Activated gamma-delta T cell treated with anti-CD3 and anti-CD28 coated beads, Interleukin-2, amount 50 U/mL, for 16 hours (primary cell): ENCODE measurements at regions not wholly inside any gene's neighbourhood (a gene's known extent, or its start where the extent isn't known, plus 50 kb on each side); places are given as distances from the start of the nearest gene placed in this dataset.
"Not testable (repeated sequence)": the region's sequence is repeated elsewhere in the genome, so short reads cannot be mapped to it uniquely, and the experiment has no call there.

Experiments
- DNase-seq: peaks from one replicate; pipeline ENCODE4 v3.0.0-alpha.2; 2020; ENCODE audit warnings: low read depth

DNA sequence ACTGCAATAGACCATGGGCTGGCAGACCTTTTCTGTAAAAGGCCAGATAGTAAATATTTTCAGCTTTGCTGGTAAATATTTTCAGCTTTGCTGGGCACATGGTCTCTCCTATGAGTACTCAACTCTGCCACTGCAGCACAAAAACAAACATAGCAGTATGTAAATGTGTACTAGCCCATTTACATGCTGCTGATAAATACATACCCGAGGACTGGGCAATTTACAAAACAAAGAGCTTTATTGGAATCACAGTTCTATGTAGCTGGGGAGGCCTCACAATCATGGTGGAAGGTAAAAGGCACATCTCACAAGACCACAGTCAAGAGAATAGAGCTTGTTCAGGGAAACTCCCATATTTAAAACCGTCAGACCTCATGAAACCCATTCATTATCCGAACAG is 793.0 kb downstream of the EDEM1 start:
- DNase-seq, result no peak

DNA sequence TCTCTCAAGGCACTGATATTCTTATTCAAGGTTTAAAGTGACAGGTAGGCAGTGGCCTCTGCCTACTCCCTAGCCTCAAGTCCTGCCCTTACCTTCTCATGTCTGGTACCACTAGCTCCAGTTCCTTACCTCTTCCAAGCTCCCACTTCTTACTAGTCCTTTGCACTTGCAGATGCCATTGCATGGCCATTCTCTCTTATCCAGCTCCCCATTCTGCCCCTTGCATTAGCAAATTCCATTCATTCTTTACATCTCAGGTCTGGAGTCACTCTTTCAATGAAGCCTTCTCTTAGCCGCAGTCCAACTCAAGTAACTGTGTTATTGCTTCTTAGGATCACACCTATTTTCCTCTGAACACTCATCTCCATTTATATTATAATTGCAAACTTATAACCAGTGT is 807.1 kb downstream of the EDEM1 start:
- DNase-seq, result no peak

DNA sequence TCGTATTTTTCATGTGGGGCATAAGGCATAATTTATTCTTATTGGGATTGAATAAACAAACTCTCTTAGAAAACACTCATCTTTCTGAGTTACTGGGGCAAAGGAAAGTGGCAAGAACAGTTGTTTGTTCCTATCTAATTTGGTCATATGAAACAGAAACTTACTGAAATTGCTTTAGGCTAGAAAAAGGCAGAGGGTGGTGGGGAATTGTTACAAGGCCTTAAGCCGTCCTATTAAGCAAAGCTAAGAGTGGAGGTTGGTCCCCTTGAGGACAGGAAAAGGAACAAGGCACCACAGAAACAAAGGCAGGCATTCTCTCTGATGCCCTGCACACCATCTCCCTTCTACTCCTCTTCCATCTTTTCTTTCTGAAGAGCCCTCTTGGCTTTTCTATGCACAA is 830.9 kb downstream of the EDEM1 start:
- no peak for DNase-seq

DNA sequence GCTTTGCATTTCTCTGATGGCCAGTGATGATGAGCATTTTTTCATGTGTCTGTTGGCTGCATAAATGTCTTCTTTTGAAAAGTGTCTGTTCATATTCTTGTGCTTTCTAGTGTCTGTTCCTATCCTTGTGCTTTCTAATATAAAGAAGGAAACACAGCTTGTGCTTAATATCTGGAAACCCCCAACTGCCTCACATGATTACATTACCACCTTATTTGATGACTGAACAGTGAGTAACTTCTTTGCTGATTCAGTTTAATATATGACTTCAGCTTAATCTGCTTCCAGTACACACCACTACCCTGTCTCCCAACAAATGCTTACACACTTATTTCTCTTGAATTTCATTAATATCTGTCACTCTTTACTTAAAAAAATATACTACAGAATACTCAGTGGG is 835.1 kb downstream of the EDEM1 start:
- DNase-seq, result no peak

DNA sequence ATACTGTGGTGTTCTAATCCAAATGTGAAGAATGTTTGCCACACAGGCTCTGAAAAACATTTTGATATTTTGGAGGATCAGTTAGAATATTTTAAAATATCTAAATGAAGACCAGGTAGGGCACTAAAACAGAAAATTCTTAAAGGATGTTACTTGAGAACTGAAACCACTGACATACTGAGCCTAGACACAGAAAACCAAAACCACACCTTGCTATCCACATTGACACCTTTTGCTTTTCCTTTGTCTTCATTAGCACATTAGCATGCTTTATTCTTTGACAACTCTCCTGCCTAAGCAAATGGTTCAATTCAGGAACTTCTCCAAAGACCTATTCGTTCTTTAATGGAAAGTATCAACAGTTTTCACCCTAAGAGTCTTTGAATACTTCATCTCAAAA is 835.9 kb upstream of the GRM7 start:
- DNase-seq, result no peak

DNA sequence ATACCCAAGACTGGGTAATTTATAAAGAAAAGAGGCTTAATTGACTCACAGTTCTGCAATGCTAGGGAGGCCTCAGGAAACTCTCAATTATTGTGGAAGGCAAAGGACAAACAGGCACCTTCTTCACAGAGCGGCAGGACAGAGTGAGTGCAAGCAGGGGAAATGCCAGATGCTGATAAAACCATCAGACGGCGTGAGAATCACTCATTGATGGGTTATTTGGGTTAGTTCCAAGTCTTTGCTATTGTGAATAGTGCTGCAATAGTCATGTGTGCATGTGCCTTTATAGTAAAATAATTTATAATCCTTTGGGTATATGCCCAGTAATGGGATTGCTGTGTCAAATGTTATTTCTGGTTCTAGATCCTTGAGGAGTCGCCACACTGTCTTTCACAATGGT is 830.3 kb upstream of the GRM7 start:
- not testable (repeated sequence) for DNase-seq

DNA sequence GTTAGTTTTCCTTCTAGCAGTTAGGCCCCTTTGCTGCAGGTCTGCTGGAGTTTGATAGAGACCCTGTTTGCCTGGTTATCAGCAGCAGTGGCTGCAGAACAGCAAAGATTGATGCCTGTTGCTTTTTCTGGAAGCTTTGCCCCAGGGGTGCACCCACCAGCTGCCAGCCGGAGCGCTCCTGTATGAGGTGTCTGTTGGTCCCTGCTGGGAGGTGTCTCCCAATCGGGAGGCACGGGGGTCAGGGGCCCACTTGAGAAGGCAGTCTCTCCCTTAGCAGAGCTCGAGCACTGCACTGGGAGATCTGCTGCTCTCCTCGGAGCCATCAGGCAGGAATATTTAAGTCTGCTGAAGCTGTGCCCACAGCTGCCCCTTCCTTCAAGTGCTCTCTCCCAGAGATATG is 825.3 kb upstream of the GRM7 start:
- DNase-seq, result no peak

DNA sequence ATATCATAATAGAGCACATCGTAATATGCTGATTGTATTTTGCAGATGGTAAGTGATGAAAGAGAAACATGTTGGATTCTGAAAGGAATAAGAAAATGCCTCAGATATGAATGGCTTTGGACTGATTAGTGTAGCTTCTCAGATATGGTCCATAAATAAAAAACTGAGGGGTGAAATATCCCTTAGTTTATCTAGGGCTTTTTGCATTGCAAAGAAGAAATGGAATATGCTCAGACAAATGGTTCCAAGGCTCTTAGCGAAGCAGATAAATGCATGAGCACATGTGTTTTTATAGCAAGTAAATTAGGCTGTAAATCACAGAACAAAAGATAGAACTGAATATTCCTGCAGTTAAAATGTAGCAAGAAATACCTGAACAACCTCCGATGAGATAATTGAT is 820.9 kb upstream of the GRM7 start:
- no peak for DNase-seq

DNA sequence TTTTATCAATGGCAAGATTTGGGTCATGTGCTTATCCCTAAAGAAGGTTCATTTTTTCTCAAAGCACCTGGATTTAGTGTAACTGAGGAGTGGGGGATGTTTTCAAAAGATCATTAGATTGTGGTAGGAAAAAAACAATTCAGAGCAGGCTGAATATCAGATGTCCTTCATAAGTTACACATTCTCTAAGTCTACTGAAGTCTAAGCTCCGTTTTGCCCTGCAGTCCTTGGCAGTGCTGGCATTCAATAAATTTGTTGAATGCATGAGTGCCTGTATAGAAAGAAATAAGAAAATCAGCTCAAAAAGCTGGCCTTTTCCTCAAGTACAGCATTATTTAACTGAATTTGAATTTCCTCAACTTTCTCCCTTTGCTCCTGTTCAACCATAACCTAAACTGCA is 819.0 kb upstream of the GRM7 start:
- no peak for DNase-seq

DNA sequence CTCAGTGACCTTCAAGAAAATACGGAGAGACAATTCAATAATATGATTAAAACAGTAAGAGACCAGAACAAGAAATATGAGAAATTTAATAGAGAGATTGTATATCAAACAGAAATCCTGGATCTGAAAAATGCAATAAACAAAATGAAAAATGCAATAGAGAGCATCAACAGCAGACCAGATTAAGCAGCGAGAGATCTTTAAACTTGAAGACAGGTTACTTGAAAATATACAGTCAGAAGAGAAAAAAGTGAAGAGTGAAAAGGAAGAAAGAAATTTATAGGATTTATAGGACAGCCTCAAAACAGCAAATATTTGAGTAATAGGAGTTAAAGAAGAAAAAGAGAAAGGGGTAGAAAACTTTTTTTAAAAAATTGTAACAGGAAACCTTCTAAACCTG is 813.9 kb upstream of the GRM7 start:
- no peak for DNase-seq

DNA sequence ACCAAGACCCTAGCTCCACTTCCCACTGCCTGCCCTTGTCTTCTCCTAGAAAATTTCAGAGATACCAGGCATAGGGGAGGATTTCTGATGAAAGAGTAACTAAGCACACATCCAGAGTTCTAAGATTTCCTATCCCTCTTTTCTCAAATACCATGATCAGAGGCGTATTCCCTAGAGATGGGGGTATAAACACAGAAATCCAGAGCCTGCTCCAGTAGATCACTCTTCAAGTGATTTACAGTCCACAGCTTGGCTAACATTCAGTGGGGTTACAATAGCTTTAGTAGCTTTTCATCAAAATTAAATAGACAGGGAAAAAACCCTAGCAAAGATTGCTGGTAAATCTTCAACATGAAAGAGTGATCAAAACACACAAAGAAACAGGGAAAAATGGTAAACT is 800.7 kb upstream of the GRM7 start:
- no peak for DNase-seq

DNA sequence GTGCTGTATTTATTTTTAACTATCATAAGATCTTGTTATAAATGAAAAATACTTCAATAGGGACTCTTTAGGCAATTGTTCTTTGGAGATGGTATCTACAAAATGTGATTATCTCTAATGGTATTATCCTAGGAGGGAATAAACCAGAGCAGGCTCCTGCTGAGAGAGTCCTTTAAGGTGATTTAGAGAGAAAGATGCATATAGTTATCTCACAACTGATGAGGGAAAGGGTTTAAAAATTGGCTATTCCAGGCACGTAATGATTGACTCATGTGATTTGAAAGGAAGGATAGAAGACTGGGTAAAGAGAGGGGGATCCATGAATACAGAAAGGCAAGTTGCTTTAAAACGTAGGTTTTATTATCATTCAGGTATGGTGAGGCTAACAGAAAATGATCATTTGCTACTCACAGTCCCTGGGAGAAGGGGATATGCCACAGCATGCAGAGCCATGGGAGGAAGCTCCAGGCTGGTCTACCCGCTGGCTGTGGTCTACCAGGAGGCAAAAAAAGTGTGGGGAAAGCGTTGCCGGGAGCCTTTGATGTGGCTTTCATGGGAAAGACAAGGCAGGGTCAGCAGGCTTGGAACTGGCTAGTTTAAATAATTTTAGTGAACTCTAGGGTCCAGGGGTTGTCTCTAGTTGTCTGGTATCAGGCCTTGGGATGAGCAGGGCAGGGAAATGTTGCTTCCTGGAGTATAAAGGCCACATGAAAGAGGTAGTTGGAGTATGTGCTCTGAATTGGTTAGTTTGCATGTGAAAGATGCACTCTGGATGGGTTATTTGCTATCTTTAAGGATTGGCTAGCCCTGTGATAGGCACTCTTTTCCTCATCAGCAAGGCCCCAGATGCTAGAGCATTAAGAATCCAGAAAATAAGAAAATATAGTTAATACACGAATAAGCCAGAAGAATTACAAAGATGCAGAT is 798.4 kb upstream of the GRM7 start:
- no peak for DNase-seq

DNA sequence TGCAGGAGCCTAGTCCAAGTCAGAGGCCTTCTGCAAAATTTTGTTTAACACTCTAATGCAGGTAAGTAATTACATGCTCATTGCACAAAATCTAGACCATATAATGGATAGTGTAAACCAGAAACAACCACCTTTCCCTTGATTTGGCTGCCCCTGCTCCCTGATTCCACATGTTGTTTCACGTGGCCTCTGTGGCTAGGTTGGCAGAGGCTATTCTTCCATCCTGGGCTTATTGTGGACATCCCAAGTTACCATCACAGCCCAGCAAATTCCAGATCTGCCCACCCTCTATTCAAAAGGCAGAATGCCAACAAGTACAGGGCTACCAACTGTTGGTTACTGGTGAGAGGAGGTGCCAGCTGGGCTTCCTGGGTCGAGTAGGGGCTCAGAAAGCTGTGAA is 794.5 kb upstream of the GRM7 start:
- DNase-seq, result no peak

DNA sequence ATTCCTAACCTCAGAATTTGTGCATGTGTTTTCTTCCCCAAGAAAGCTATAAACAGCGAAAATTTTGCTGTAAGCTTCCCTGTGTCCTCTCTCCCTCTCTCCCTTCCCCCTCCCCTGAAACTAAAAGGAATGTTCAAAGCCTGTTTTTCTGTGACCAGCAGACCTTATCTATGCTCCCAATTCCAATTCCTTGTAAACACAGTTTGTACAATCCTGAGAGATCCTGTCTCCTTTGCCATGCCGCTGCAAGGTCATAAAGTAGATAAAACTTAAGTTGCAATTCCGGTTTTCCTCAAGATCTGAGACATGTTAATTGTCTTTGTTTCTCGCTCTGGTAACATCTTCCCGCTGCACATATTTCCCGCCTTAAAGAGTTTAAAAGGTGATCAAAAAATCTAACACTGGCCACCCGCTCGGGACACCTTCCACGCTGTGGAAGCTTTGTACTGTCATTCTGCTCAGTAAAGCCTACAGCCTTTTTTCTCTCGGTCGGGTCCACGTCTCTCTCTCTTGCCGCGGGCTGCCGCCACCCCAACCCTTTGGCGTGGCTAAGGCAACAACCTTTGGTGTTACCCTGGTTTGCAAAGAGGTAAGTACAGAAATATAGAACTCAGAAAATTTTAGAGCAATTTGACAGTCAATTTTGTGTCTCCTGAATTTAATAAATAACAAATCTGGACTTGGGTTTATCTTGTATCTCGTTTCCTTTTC is 793.9 kb upstream of the GRM7 start:
- DNase-seq, result not testable (repeated sequence)

DNA sequence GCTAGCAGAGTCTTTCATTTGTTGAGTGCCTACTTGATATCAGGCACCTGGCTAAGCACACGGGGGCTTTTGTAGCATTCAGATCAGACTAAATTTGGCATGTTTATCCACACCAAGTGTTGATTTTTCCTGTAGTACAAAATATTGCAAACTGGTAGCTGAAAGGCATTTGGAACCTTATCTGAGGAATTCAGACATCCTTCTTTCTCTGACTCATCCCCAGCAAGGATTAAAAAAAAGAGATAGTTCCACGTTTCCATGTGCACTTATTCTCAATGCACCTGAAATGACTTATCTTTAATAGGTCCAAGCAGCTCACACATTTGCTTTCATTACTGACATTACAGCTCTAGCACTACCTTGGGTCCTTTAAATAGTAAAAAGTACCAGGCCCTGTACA is 786.0 kb upstream of the GRM7 start:
- DNase-seq, result no peak

DNA sequence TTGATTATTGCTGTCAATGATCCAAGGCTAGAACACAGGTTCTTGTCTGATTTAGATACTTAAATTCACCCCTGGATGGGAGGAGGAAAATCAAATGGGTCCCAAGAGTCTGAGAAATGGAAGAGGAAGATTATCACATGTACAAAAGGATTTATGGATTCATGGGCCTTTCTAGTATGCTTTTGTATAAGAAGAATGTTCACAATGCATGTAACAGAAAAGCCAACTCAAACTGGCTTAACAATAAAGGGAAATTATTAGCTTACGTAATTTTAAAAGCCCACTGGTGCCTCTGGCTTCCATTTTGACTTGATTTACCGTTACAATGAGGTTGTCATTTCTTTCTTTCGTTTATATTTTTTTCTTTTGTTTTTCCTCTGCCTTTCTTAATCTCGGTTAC is 782.5 kb upstream of the GRM7 start:
- DNase-seq, result no peak

DNA sequence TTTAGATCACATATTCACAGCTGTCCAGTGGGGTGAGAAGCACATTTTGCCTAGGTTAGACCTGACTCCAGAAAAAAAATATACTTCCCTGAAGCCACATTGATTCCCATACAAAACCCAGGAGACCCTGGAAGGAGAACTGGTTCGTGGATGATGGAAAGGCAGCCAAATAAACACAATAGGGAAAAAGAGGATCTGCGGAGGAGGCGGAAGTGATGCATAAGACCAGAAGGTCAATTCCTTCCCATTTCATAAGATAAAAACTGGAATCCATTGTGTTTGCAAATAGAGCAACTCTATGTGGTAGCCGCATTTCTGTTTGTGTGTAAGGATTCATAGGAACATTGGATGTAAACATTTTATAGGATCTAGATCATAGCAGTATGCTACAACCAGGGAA is 781.9 kb upstream of the GRM7 start:
- DNase-seq, result no peak

DNA sequence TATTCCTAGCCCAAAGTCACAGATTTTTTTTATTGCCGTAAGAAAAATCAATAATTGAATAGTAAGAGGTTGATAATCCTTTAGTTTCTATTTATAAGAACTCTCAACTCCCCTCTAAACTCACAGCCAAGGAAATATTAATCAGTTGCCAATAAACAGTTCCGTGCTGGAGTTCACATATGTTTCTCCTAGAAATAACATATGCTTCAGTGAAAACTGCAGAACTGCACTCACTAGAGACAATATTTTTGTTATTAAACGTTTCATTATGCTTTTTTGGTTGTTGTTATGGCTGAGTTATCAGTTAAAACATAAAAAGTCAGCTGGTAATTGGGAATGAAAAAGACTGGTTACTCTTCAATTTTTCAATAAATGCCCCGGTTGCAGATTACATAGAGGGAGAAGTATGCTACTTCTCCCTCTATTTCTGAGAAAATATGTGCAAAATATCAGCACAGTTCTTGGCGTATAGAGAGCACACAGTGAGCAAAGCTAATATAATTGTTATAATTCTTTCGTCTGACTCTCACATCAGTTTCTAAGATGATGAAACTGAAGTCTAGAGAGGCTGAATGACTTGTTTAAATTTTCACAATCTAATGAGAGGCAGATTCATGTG is 781.2 kb upstream of the GRM7 start:
- DNase-seq, result no peak

DNA sequence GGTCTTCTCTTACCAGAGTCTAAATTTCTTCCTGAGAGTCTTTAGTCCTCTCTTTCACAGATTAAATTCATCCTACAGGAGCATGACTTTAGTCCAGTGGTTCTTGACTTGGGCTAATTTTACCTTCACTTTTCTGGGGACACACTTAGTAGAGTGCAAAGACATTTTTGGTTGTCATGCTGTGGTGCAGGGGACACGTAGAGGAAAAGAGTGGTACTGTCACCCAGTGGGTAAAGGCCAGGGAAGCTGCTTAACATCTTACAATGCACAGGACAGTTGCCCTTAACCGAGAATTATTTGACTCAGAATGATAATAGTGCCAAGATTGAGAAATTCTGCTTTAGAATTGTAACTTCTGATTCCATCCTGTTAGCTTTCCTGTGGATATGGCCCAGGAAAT is 772.5 kb upstream of the GRM7 start:
- no peak for DNase-seq

DNA sequence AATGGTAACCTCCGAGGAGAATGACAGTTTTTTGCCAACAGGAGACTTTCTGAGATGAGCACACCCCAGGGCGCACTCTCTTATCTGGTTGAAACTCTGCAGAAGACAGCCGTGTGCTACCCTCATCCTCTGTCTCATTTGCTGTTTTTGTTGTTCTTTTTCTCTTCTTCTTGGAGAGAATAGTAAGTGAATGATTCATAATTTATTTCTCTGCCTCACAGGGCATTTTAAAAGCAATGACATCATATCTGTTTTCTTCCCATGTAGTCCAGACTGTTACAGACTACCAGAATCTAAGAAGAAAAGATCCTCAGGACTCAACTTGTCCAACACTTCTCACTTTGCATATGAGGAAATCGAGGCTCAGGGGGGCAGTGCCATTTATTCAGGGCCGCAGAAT is 771.1 kb upstream of the GRM7 start:
- DNase-seq, result no peak

DNA sequence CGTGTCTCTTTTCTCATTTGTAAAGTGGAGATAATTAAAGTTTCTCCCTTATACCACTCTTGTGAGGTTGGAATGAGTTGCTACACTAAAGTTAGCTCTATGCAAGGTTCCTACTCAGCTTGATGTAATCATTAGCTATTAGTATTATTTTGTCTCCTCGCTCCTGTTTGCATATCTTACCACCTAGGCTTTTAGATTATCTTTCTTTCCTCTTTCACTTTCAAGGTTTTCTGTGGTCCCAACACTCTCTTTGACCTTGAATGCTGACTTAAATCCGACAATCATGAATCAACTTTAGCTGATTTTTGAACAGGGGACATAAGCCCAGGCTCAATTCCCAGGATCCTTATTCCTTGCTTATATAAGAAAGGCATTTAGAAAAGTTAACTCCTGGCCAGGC is 769.7 kb upstream of the GRM7 start:
- DNase-seq, result no peak

DNA sequence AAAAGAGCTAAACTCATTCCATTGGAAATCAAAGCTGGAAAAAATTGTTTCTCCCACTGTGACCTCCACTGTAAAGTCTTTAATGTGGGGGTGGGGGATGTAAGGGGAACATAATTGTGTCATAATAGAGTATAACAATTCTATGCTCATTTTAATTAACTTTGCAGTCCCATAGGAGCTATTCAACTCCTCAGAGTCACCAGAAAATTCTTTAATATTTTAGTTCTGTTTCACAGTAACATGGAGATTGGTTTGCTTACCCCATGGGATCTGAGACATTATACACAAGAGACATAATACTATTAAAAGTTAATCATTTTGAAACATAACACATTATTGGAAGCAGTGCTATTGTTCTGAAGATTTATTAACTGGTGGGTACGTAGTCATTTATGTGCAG is 765.9 kb upstream of the GRM7 start:
- no peak for DNase-seq

DNA sequence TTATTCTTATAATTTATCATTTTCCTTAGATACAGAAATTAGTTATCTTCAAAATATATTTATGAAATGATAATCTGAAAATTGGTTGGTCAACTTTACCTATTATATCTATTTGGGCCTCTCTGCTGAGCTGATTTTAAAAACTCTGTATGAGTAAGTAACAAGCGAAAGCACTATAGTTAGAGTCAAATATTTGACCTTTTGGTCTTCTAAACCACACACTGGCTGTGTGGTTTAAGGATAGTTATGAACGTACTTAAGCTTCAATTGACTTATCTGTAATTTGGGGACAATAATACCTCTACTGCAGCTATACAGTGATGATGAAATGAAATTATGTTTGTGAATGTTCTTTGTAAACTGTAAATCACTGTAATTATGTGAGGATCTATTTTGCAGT is 763.9 kb upstream of the GRM7 start:
- no peak for DNase-seq
